Esophagus squamous epithelium (tissue), 5 donors: ENCODE measurements at regions not wholly inside any gene's neighbourhood (a gene's known extent, or its start where the extent isn't known, plus 50 kb on each side); places are given as distances from the start of the nearest gene placed in this dataset.

Source experiments
- DNase-seq: peaks from one replicate; lab custom pipeline; 2025; lab: John Stamatoyannopoulos, UW
- H3K27ac ChIP-seq, 4 donors: fragments of 200-600 bp; sonication (generic); one replicate each; pipeline ENCODE4 v1.5.1; 2016 to 2019; ENCODE audit warnings: mild to moderate bottlenecking in 1 of 4
- H3K27me3 ChIP-seq, 4 donors: fragments of 200-600 bp; sonication (generic); 1 replicate in 3 of 4; 2 replicates in 1 of 4; pipeline versions ENCODE4 v1.5.1 to v1.6.0; 2017 to 2021; ENCODE audit warnings: antibody characterized with exemption in 1 of 4
- H3K36me3 ChIP-seq, 3 donors: fragments of 200-600 bp; sonication (generic); one replicate each; pipeline ENCODE4 v1.5.1; 2016 to 2019
- H3K4me1 ChIP-seq, 3 donors: fragments of 200-600 bp; sonication (generic); one replicate each; pipeline ENCODE4 v1.5.1; 2017 to 2019
- H3K4me3 ChIP-seq, 4 donors: fragments of 200-600 bp; sonication (generic); 1 replicate in 3 of 4; 2 replicates in 1 of 4; pipeline ENCODE4 v1.5.1; 2016 to 2019; ENCODE audit warnings: mild to moderate bottlenecking in 2 of 4, moderate library complexity in 1 of 4
- H3K9me3 ChIP-seq, 3 donors: fragments of 200-600 bp; sonication (generic); one replicate each; pipeline ENCODE4 v1.5.1; 2016 to 2019
- POLR2A ChIP-seq, 4 donors: fragments of 450-650 bp; IDR thresholded peaks; one replicate each; pipeline ENCODE4 v1.6.1; 2017; ENCODE audit warnings: antibody characterized with exemption in 4 of 4, mild to moderate bottlenecking in 4 of 4, moderate library complexity in 3 of 4
- WGBS, 2 donors: methylation state at CpG; one replicate each; pipeline ENCODE4 v1.1.5; 2018; 5-methylcytosine and 5-hydroxymethylcytosine counted together
- intact Hi-C: fragments of 100-400 bp; cut with DNase I; formaldehyde crosslinking; loops from one replicate; pipeline ENCODE4 v1.15.0; 2022
- TF ChIP-seq, protein P1 (sequence below), 6 experiments: fragments of 450-650 bp in 4 of 6; fragments of 200-600 bp in 2 of 6; sonication (generic) in 2 of 6; IDR thresholded peaks; one replicate each; pipeline ENCODE4 v1.5.1; 2016 to 2019; ENCODE audit warnings: antibody characterized with exemption in 6 of 6, mild to moderate bottlenecking in 4 of 6, moderate library complexity in 4 of 6
- donor health status: DM: yes; HTN: yes; CAD: no.

GRCh38 chr13:23081901-23082300 is 98.9 kb upstream of the SGCG start:
- intact Hi-C loops: no loop called here
- no peaks in the 10 kb centered on the region for H3K27me3 ChIP-seq
- no peak for DNase-seq

DNA sequence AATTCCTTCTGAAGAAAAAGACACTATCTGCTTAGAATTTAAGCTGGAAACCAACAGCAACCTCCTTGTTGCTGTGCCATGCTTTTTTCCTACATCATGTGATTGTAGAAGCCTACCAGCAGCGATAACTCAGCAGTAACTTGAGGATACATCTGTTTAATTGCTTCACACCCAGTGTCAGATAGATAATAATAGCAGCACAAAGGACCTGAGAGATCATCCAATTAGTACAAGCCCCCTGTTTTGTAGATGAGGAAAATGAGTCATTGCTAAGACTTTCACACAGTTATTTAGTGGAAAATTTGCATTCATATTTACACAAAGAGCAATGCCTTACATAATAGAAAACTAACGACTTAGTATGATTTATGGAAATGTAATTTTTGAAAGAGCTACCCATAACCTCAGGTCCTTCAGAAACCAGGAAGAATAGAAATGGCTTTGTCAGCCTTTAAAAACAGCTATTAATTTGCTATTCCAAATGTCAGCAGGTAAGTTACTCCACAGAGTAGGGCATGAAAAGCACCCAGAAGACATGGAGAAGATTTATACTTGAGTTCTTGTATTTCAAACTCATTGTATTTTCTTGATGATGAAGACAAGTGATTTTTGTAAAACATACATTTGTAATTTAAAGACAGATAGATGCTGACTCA is 93.7 kb upstream of the SGCG start:
- H3K36me3 ChIP-seq: no peaks in the 10 kb centered on the region
- no peaks in the 10 kb centered on the region for H3K9me3 ChIP-seq
- no peak for TF ChIP-seq POLR2A (IDR thresholded peaks at IDR 0.05)
- TF ChIP-seq, protein P1, sequence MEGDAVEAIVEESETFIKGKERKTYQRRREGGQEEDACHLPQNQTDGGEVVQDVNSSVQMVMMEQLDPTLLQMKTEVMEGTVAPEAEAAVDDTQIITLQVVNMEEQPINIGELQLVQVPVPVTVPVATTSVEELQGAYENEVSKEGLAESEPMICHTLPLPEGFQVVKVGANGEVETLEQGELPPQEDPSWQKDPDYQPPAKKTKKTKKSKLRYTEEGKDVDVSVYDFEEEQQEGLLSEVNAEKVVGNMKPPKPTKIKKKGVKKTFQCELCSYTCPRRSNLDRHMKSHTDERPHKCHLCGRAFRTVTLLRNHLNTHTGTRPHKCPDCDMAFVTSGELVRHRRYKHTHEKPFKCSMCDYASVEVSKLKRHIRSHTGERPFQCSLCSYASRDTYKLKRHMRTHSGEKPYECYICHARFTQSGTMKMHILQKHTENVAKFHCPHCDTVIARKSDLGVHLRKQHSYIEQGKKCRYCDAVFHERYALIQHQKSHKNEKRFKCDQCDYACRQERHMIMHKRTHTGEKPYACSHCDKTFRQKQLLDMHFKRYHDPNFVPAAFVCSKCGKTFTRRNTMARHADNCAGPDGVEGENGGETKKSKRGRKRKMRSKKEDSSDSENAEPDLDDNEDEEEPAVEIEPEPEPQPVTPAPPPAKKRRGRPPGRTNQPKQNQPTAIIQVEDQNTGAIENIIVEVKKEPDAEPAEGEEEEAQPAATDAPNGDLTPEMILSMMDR (IDR thresholded peaks at IDR 0.05): no peak
- intact Hi-C loops: no loop called here
- H3K4me3 ChIP-seq: no peak overlapping the region
- no peak overlapping the region for H3K27ac ChIP-seq
- no peak for DNase-seq
- H3K4me1 ChIP-seq: no peaks in the 10 kb centered on the region
- WGBS, 2 donors: 42% methylated on average over 2 of the region's 2 CpGs
- peaks cover 0 to 3% (median 0%) of the 10 kb centered on the region in 4 donors for H3K27me3 ChIP-seq

More at GRCh38 chr13:23081901-23082300, 98.9 kb upstream of the SGCG start:
- H3K4me3 ChIP-seq: no peak overlapping the region
- H3K27ac ChIP-seq: no peak overlapping the region
- H3K4me1 ChIP-seq: no peaks in the 10 kb centered on the region
- 65 to 69% methylated on average over 6 to 7 of the region's 7 CpGs for WGBS, 2 donors
- no peaks in the 10 kb centered on the region for H3K9me3 ChIP-seq
- no peaks in the 10 kb centered on the region for H3K36me3 ChIP-seq
- TF ChIP-seq, protein P1 (IDR thresholded peaks at IDR 0.05): no peak
- no peak for TF ChIP-seq POLR2A (IDR thresholded peaks at IDR 0.05)

DNA sequence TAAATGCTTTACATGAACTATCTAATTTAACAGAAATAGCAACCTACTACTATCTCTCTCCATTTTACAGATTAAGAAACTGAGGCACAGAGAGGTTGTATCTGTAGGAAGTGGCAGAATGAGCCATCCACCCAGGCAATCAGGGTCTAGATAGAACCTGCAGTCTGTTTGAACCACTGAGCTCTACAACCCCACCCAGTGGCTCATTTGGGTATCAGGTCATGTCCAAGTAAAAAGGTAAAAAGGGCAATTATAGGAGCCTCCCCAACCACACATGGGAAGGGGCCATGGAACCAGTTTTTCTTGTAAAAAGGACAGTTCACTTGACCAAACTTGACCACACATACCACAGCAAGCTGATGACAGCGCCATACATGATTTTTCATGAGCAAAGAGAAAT is 92.9 kb upstream of the SGCG start:
- DNase-seq: no peak
- intact Hi-C loops: no loop called here
- no peaks in the 10 kb centered on the region for H3K9me3 ChIP-seq
- no peak overlapping the region for H3K27ac ChIP-seq
- peaks cover 0 to 3% (median 0%) of the 10 kb centered on the region in 4 donors for H3K27me3 ChIP-seq
- 40 to 65% methylated on average over 1 of the region's 1 CpG for WGBS, 2 donors
- H3K4me3 ChIP-seq: no peak overlapping the region
- no peaks in the 10 kb centered on the region for H3K4me1 ChIP-seq
- H3K36me3 ChIP-seq: no peaks in the 10 kb centered on the region
- TF ChIP-seq, protein P1 (IDR thresholded peaks at IDR 0.05): peak in 4 of 6 experiments; percentile 16 to 38 (median 17)
- TF ChIP-seq POLR2A (IDR thresholded peaks at IDR 0.05): no peak

DNA sequence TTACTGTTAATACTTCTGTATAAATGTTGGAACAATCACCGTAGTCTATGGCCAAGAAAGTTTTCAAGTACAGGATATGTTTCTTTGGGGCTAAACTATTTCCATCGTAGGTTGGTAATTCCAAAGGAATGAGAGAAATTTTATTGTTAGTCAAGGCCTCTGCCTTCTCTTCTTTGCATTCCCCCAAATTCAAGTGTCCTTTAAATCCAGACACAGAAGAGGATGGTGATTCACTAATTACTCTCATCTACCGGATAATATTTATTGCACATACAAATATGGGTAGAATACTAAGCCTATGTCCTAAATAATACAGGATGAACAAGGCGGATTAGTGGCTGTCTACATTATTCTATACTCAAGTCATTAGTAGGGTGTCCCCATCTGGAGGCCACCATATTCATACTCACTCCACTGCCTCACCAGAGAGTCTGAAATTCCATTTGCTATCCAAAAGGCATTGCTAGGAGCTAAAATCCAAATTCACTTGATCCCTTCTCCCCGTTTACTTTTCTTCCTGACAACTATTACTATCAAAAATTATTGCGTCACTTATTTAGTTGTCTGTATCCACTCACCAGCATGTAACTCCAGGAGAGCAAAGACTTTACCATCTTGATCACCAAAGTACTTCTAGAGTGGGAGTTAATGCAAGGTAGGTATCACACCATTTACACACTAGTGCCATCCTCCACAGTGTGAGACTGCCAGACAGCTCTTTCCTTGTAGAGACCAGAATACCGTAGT is 82.4 kb upstream of the SGCG start:
- WGBS, 2 donors: 71 to 84% methylated on average over 7 of the region's 7 CpGs
- DNase-seq: no peak
- intact Hi-C loops: no loop called here
- H3K36me3 ChIP-seq: no peaks in the 10 kb centered on the region
- TF ChIP-seq, protein P1 (IDR thresholded peaks at IDR 0.05): no peak
- TF ChIP-seq POLR2A (IDR thresholded peaks at IDR 0.05): no peak
- no peaks in the 10 kb centered on the region for H3K9me3 ChIP-seq
- no peaks in the 10 kb centered on the region for H3K4me1 ChIP-seq
- no peak overlapping the region for H3K27ac ChIP-seq
- no peak overlapping the region for H3K4me3 ChIP-seq
- H3K27me3 ChIP-seq: no peaks in the 10 kb centered on the region

DNA sequence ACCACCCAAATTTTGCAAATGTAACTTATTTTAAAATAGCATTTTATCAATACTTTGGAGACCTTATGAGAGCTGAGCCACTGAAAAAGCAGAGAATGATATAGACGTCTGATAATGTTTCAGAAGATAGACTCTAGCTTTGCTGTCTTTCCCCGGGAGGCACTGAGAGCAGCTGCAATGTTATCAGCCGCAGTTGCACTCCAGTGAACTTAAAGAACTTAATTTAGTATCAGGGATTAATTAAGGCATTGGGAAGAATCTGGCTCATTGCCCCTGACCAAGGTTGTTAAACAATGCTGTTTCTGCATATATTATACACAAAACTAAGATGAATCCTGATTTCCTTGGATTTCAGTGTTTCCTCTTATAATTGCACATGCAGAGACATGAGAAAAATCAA is 75.7 kb upstream of the SGCG start:
- intact Hi-C loops: no loop called here
- no peaks in the 10 kb centered on the region for H3K27me3 ChIP-seq
- no peak for DNase-seq
- no peak for TF ChIP-seq POLR2A (IDR thresholded peaks at IDR 0.05)
- TF ChIP-seq, protein P1 (IDR thresholded peaks at IDR 0.05): no peak
- H3K27ac ChIP-seq: no peak overlapping the region
- WGBS, 2 donors: 37 to 63% methylated on average over 3 of the region's 3 CpGs
- H3K4me3 ChIP-seq: no peak overlapping the region
- no peaks in the 10 kb centered on the region for H3K9me3 ChIP-seq
- H3K36me3 ChIP-seq: no peaks in the 10 kb centered on the region
- no peaks in the 10 kb centered on the region for H3K4me1 ChIP-seq
